ENCODE measurements at regions not wholly inside any gene's neighbourhood (a gene's known extent, or its start where the extent isn't known, plus 50 kb on each side); places are given as distances from the start of the nearest gene placed in this dataset.

DNA sequence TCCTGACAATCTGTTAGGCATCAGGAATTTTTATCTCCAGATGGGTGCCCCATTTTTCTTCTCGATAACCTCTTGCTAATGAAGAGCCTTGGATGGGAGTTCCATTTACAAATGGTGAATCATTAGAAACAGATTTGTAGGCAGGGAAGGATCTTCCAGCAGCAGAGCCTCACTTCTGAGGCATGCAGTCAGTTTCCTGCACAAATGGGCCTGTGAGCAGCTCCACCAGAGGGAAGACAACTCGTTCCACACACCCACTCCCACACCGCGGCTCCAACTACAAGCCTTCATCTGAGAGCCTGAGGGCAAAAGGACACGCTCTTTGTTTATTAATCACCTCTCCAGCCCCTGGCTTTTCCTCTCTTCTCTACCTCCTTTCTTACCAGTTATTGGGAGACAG is 108.5 kb downstream of the CTAGE1 start:
- POLR2A ChIA-PET, result no interaction called here
- Histone ChIP-seq H3K9me2 (no peaks in the 10 kb centered on the region), H3K4me3 (ENCODE audit: low read depth in 2 of 2, low read length in 1 of 2) (no peak overlapping the region), H3K4me2 (no peak overlapping the region), H3K4me1 (ENCODE audit: control insufficient read depth in 1 of 2, insufficient read depth in 2 of 2, low read depth in 1 of 2, low read length in 1 of 2) (no peaks in the 10 kb centered on the region), H3K9ac (no peak overlapping the region), H3K36me3 (replicated peaks in 1 of 2; ENCODE audit: control insufficient read depth in 1 of 2, insufficient read depth in 2 of 2, low read length in 1 of 2) (no peaks in the 10 kb centered on the region), H3K27me3 (ENCODE audit: insufficient read depth) (peaks cover 33% of the 10 kb centered on the region), H3K27ac (ENCODE audit: low read depth in 2 of 2, low read length in 1 of 2) (no peak overlapping the region), H4K20me1 (ENCODE audit: insufficient read depth) (no peaks in the 10 kb centered on the region), H3K79me2 (ENCODE audit: insufficient read depth) (no peaks in the 10 kb centered on the region), H3K9me3 (no peaks in the 10 kb centered on the region), H3F3A (replicated peaks; ENCODE audit: insufficient read depth) (no peaks in the 10 kb centered on the region), H2AFZ (ENCODE audit: low read depth) (no peak overlapping the region)
- DNase-seq, result no peak
- TF ChIP-seq TAF1 (IDR thresholded peaks at IDR 0.05; ENCODE audit: borderline replicate concordance, low read depth, low read length) (no peak), POLR2AphosphoS5 (IDR thresholded peaks at IDR 0.05; ENCODE audit: low read depth, low read length) (no peak), RXRA (IDR thresholded peaks at IDR 0.05; ENCODE audit: borderline replicate concordance, low read depth) (no peak), RCOR1 (IDR thresholded peaks at IDR 0.05; ENCODE audit: low read length) (no peak), TCF12 (IDR thresholded peaks at IDR 0.05) (no peak), GATA2 (CRISPR knock-in tag; IDR thresholded peaks at IDR 0.05) (no peak), GABPA (IDR thresholded peaks at IDR 0.05; ENCODE audit: low read depth) (no peak), ELF1 (IDR thresholded peaks at IDR 0.05) (no peak), FOXJ3 (CRISPR knock-in tag; IDR thresholded peaks at IDR 0.05) (no peak), FOSL2 (IDR thresholded peaks at IDR 0.05; ENCODE audit: borderline replicate concordance, low read depth) (no peak), FOXM1 (IDR thresholded peaks at IDR 0.05; ENCODE audit: low read depth) (no peak)
- TF ChIP-seq, protein P1, sequence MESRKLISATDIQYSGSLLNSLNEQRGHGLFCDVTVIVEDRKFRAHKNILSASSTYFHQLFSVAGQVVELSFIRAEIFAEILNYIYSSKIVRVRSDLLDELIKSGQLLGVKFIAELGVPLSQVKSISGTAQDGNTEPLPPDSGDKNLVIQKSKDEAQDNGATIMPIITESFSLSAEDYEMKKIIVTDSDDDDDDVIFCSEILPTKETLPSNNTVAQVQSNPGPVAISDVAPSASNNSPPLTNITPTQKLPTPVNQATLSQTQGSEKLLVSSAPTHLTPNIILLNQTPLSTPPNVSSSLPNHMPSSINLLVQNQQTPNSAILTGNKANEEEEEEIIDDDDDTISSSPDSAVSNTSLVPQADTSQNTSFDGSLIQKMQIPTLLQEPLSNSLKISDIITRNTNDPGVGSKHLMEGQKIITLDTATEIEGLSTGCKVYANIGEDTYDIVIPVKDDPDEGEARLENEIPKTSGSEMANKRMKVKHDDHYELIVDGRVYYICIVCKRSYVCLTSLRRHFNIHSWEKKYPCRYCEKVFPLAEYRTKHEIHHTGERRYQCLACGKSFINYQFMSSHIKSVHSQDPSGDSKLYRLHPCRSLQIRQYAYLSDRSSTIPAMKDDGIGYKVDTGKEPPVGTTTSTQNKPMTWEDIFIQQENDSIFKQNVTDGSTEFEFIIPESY (IDR thresholded peaks at IDR 0.05; ENCODE audit: borderline replicate concordance, low read depth), result no peak
- TF ChIP-seq, protein P2, sequence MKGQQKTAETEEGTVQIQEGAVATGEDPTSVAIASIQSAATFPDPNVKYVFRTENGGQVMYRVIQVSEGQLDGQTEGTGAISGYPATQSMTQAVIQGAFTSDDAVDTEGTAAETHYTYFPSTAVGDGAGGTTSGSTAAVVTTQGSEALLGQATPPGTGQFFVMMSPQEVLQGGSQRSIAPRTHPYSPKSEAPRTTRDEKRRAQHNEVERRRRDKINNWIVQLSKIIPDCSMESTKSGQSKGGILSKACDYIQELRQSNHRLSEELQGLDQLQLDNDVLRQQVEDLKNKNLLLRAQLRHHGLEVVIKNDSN (IDR thresholded peaks at IDR 0.05; ENCODE audit: borderline replicate concordance, low read depth), result no peak
- CTCF ChIA-PET, result no interaction called here
- 16% methylated on average over 5 of the region's 5 CpGs for WGBS (ENCODE audit: low lambda C conversion rate)

DNA sequence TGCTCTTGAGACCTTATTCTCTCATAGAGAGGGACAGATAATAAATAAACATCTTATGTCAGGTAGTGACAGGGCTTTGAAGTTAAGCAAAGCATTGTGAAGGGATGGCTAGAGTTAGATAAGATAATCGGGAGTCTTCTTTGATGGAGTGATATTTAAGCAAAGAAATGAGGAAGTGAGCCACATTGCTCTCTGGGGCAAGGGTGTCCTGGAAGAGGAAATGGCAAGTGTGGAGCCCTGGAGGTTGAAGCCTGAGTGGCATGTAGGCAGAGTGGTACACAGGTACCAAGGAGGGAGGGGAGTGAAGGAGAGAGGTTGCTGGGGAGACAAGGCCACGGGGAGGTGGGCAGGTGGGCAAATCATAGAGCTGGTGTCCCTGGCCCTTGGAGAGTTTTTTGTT is 110.2 kb downstream of the CTAGE1 start:
- ChIA-PET POLR2A (no interaction called here), CTCF (no interaction called here)
- Histone ChIP-seq H3K27me3 (ENCODE audit: insufficient read depth) (peaks cover 47% of the 10 kb centered on the region), H4K20me1 (ENCODE audit: insufficient read depth) (no peaks in the 10 kb centered on the region), H3K27ac (ENCODE audit: low read depth in 2 of 2, low read length in 1 of 2) (no peak overlapping the region), H3K36me3 (replicated peaks in 1 of 2; ENCODE audit: control insufficient read depth in 1 of 2, insufficient read depth in 2 of 2, low read length in 1 of 2) (no peaks in the 10 kb centered on the region), H3K9me2 (no peaks in the 10 kb centered on the region), H3K9me3 (no peaks in the 10 kb centered on the region), H2AFZ (ENCODE audit: low read depth) (no peak overlapping the region), H3K4me2 (no peak overlapping the region), H3K4me3 (ENCODE audit: low read depth in 2 of 2, low read length in 1 of 2) (no peak overlapping the region), H3K79me2 (ENCODE audit: insufficient read depth) (no peaks in the 10 kb centered on the region), H3K4me1 (ENCODE audit: control insufficient read depth in 1 of 2, insufficient read depth in 2 of 2, low read depth in 1 of 2, low read length in 1 of 2) (no peaks in the 10 kb centered on the region), H3K9ac (no peak overlapping the region), H3F3A (replicated peaks; ENCODE audit: insufficient read depth) (no peaks in the 10 kb centered on the region)
- 3% methylated on average over 2 of the region's 2 CpGs for WGBS (ENCODE audit: low lambda C conversion rate)
- DNase-seq, result no peak
- TF ChIP-seq, protein P3, sequence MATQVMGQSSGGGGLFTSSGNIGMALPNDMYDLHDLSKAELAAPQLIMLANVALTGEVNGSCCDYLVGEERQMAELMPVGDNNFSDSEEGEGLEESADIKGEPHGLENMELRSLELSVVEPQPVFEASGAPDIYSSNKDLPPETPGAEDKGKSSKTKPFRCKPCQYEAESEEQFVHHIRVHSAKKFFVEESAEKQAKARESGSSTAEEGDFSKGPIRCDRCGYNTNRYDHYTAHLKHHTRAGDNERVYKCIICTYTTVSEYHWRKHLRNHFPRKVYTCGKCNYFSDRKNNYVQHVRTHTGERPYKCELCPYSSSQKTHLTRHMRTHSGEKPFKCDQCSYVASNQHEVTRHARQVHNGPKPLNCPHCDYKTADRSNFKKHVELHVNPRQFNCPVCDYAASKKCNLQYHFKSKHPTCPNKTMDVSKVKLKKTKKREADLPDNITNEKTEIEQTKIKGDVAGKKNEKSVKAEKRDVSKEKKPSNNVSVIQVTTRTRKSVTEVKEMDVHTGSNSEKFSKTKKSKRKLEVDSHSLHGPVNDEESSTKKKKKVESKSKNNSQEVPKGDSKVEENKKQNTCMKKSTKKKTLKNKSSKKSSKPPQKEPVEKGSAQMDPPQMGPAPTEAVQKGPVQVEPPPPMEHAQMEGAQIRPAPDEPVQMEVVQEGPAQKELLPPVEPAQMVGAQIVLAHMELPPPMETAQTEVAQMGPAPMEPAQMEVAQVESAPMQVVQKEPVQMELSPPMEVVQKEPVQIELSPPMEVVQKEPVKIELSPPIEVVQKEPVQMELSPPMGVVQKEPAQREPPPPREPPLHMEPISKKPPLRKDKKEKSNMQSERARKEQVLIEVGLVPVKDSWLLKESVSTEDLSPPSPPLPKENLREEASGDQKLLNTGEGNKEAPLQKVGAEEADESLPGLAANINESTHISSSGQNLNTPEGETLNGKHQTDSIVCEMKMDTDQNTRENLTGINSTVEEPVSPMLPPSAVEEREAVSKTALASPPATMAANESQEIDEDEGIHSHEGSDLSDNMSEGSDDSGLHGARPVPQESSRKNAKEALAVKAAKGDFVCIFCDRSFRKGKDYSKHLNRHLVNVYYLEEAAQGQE (IDR thresholded peaks at IDR 0.05; ENCODE audit: low read depth, low read length), result no peak
- no peak for TF ChIP-seq MXI1 (IDR thresholded peaks at IDR 0.05; ENCODE audit: low read depth, low read length)
- TF ChIP-seq, protein P4, sequence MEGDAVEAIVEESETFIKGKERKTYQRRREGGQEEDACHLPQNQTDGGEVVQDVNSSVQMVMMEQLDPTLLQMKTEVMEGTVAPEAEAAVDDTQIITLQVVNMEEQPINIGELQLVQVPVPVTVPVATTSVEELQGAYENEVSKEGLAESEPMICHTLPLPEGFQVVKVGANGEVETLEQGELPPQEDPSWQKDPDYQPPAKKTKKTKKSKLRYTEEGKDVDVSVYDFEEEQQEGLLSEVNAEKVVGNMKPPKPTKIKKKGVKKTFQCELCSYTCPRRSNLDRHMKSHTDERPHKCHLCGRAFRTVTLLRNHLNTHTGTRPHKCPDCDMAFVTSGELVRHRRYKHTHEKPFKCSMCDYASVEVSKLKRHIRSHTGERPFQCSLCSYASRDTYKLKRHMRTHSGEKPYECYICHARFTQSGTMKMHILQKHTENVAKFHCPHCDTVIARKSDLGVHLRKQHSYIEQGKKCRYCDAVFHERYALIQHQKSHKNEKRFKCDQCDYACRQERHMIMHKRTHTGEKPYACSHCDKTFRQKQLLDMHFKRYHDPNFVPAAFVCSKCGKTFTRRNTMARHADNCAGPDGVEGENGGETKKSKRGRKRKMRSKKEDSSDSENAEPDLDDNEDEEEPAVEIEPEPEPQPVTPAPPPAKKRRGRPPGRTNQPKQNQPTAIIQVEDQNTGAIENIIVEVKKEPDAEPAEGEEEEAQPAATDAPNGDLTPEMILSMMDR (IDR thresholded peaks at IDR 0.05), result no peak
- no peak for TF ChIP-seq SMC3 (IDR thresholded peaks at IDR 0.05; ENCODE audit: low read depth, low read length)
- no peak for TF ChIP-seq FOXM1 (IDR thresholded peaks at IDR 0.05; ENCODE audit: low read depth)
- no peak for TF ChIP-seq NRF1 (IDR thresholded peaks at IDR 0.05; ENCODE audit: low read depth, low read length)
- TF ChIP-seq, protein P5, sequence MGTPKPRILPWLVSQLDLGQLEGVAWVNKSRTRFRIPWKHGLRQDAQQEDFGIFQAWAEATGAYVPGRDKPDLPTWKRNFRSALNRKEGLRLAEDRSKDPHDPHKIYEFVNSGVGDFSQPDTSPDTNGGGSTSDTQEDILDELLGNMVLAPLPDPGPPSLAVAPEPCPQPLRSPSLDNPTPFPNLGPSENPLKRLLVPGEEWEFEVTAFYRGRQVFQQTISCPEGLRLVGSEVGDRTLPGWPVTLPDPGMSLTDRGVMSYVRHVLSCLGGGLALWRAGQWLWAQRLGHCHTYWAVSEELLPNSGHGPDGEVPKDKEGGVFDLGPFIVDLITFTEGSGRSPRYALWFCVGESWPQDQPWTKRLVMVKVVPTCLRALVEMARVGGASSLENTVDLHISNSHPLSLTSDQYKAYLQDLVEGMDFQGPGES (IDR thresholded peaks at IDR 0.05; ENCODE audit: low read depth, low read length), result no peak
- TF ChIP-seq CHD2 (IDR thresholded peaks at IDR 0.05; ENCODE audit: low read length, partially characterized antibody), result no peak
- TF ChIP-seq RFX5 (IDR thresholded peaks at IDR 0.05; ENCODE audit: low read length), result no peak
- no peak for TF ChIP-seq JUND (IDR thresholded peaks at IDR 0.05)
- TF ChIP-seq POLR2AphosphoS5 (IDR thresholded peaks at IDR 0.05; ENCODE audit: low read depth, low read length), result no peak

Measured in SK-N-SH (cell line).